NCI-H748 treated with DMSO at 0.1 percent for 48 hours (cell line): ENCODE measurements at regions not wholly inside any gene's neighbourhood (a gene's known extent, or its start where the extent isn't known, plus 50 kb on each side); places are given as distances from the start of the nearest gene placed in this dataset.

Source experiments
- DNase-seq: peaks from one replicate; lab custom pipeline; 2025; lab: John Stamatoyannopoulos, UW

GRCh38 chr12:98217257-98217656 is 298.1 kb upstream of the TMPO start:
- no peak for DNase-seq

- no peak for DNase-seq
Observed at GRCh38 chr12:98220636-98221035, 294.8 kb upstream of the TMPO start.

GRCh38 chr12:98221243-98221808 is 294.1 kb upstream of the TMPO start:
- DNase-seq, result no peak

- no peak for DNase-seq
Observed at GRCh38 chr12:98222135-98222534, 293.3 kb upstream of the TMPO start.

DNA sequence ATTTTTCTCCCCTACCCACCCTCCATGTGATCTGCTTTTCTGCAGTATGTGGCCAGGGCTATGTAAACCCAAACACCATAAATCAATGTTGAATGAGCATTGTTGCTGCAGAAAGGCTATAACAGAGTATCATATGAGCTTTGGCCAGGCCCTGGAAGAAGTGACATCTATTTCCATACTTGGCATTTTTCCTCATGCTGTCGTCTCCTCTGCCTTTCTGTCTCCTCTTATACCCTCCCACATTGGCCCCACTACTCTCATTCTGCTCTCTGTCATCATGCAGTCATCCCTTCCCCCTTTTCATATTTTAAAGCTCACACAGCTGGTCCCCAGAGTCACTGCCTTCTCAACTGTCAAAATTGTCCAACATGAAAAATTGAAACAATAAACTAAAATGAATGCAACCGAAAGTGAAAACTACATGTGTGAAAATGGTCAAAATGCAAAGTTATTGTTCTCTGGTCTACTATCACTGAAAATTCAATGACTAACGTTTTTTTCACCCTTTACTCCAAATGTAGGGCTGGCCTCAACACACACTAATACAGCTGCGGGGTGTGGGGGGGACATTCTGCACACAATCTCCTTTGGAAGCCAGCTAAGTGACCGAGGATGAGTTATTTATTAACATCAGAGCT is 290.7 kb upstream of the TMPO start:
- DNase-seq, result no peak

DNA sequence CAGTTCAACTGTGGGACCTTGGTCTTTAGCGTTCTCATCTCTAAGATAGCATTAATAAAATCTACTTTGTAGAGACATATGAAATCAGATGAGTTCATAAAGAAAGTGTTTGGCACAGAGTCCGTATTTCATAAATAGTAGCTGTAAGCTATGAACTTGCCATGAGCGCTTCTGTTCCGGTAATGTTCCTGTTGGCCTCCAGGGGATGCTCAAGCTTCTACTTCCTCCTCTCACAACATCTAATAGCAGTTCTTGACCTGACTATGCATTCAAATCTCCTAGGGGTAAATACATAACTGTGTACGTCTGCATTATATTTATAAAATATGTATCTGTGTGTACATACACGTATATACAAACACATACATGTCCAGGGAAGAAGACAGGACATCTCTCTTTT is 288.2 kb upstream of the TMPO start:
- DNase-seq, result no peak

DNA sequence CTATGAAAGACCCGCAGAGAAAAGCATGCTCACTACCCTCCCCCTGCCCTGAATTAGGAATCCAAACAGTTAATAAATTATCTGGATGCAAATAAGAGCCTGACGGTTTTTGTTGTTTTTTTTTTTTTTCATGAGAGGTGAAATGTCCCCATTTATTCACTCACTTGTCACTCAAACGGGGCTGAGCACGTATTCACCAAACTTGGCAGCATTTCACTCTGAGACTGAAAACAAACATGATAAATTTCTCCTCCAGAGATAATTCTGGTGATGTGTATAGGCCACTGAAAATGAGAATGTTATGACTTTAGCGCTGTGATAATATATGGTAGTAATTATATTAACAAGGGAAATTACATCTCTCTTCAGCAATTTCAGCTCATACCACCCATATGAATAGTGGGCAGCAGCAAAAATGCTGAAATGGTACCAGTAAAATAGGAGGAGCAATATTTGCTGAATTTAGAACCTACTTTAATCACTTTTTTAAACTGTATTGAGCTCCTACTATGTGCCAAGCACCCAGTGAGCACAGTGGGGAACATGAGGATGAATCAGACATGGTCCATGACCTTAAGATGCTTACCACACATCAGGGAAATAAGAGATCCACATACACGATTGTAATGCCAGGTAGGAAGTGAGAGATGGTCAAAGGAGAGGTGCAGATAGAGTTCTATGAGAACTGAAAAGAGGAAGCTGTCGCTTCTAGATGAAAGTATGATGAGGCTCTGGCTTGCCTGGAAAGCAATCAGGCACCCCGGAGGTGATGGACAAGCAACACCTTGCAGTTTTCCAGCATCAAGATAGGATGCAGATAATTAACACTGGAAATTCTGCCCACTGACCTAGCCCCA is 286.5 kb upstream of the TMPO start:
- DNase-seq, result peak; percentile 75

- DNase-seq, result no peak
Observed at GRCh38 chr12:98229540-98229924, 285.9 kb upstream of the TMPO start.

DNA sequence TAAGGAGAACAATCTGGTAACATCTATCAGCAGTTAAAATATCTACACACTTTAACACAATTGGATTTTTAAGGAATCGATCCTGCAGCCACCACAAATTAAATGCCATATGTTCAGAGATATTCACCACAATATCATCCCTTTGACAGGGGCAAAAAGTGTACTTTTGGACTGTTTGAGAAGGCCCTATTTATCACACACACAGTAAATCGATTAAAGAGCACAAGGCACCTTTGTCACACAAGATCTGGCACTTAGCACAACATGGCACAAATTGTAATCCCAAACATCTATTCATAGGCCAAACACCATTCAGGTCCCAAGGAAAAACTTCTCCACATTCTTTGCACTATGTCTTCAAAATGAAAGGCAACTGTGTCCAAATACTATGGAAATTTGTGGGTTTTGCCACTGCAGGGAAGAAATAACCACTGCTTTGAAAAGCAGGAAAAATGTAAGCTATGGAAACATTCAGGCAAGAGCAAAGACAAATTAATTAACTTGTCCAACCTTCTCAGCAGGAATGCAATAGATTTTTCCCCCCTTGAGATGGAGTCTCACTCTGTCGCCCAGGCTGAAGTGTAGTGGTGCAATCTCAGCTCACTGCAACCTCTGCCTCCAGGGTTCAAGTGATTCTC is 282.5 kb upstream of the TMPO start:
- no peak for DNase-seq

DNA sequence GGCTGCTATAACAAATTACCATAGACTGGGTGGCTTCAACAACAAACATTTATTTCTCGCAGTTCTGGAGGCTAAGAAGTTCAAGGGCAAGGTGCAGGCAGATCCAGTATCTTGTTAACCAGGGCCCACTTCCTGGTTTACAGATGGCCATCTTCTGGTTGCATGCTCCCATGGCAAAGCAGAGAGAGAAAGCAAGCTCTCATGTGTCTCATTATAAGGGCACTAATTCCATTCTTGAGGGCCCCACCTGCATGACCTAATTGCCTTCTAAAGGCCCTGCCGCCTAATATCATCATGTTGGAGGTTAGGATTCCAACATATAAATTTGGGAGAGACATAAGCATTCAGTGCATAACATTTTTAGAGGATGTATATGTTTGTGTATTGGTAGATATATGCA is 280.1 kb upstream of the TMPO start:
- DNase-seq, result no peak

DNA sequence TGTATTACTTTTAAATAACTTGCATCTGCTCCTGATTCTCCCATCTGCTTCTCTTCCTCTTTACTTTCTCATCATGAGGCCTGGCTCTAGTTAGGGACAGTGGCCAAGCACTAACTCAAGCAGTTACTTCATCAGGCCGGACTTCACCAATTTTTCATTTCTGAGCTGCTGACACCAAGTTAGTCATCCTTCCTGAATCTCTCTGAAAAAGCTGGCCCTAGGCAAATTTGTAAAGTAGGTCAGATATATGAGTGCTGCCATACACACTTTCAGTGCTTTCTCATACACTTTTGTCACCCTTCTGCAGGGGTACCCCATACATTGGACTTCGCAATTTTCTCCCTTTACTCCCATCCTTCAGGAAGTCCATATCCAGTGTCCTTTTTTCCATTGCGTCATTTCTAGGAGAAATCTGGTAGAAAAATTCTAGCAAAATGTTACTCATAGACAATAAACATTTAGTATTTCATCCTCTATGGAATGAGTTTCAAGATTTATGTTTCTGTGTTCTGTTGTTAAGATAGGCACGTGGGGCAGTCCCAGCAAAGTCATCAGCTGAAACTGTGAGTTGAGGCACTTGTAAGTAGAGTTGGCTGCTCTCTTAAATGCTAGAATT is 276.8 kb upstream of the TMPO start:
- DNase-seq, result no peak

DNA sequence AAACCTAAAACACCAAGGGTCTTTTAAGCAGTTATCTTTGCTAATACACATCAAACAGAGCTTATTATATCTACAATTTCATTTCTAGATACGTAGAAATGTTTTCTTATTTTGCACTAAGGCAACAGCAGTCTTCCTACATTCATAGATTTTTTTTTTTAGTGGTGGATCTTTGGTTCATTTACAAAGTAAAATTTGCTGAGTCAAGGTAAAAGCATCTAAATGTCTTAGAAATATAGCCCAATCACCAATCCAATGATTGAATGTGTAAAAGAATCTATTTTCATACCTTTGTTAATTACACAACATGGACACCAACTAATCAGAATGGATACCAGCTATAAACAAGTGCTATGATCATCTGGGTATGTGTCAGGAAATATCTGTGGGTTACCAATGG is 272.2 kb upstream of the TMPO start:
- no peak for DNase-seq

DNA sequence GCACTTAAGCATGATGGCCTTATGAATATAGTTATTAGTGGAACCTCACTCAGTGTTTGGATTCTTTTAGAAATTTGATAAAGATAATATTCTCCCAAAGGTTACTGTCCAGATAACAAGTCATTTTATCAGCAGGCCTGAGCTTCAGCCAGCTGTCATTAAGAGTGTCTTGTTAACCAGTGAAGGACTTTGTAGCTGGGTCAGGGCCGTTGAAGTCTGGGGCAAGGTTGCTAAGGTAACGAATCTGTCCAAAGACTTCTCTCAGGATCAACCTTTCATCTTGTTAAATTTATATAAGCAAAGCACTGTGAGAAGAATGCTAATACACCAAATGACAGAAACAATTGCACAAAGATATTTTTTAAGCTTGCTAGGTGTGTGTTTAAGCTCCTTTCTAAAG is 271.3 kb upstream of the TMPO start:
- DNase-seq, result peak; percentile 46

- DNase-seq, result peak; percentile 94
Observed at GRCh38 chr12:98253207-98254037, 262.0 kb upstream of the TMPO start.

- no peak for DNase-seq
Observed at GRCh38 chr12:98256830-98257229, 258.6 kb upstream of the TMPO start.

GRCh38 chr12:98259693-98260092 is 255.7 kb upstream of the TMPO start:
- no peak for DNase-seq

GRCh38 chr12:98260276-98260675 is 255.1 kb upstream of the TMPO start:
- DNase-seq, result no peak

- no peak for DNase-seq
Observed at GRCh38 chr12:98262902-98263301, 252.5 kb upstream of the TMPO start.

DNA sequence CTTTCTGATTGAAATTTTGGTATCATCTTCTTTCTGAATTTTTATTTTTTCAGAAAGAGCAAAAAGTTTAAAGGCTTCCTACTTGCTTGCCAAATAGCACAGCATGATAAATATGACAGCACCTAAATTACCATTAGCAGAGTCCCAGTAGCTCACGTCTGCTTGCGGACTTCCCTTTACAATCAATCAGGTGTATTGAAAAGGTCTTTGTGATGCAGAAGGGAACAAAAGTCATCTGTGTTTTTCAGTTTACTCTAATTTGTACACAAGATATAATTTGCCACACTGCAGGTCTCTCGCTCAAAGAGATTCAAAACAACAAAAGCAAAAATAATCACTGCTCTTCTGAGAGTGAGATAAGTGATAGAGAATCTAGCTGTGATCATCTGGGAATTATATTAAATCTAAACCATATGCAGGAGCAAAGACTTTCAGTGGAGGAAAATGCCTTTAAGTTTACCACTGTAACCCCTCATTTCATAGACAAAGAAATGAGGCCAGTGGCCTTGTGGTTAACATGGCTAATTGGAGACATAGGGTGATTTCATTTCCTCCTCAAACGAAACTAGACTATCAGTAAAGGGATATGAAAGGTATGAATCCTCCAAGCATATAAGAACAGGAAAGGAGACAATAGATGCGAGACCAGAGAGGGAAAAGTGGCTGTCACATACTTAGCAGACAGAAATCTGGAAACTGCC is 240.8 kb upstream of the TMPO start:
- DNase-seq, result no peak

GRCh38 chr12:98275131-98275475 is 240.3 kb upstream of the TMPO start:
- no peak for DNase-seq

DNA sequence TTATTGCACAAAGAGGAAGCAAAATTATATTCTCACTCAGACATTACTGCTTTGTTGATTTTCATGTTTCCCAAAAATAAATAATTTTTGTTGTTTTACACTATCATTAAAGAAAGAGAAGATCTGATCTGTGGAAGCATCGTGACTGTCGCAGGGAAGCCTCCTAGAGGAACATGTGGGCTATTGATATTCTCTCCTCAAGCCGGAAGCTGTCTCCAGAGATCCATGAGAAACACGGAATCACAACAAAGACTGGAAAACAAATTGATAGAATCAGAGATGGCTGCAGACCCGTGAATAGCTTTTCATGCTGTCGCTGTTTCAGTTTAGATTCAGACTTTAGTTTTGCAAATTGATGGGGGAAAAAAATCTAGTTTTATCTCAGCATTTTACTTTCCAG is 235.2 kb upstream of the TMPO start:
- no peak for DNase-seq
